HCT116 (cell line): ENCODE measurements at regions not wholly inside any gene's neighbourhood (a gene's known extent, or its start where the extent isn't known, plus 50 kb on each side); places are given as distances from the start of the nearest gene placed in this dataset.
"Not testable (repeated sequence)": the region's sequence is repeated elsewhere in the genome, so short reads cannot be mapped to it uniquely, and the experiment has no call there.

Source experiments
- ATAC-seq: fragments of 200-7000 bp; cut with Tn5 transposase; 2 replicates; pipeline ENCODE4 v1.9.1; 2020; ENCODE audit warnings: mild to moderate bottlenecking, moderate library complexity
- BruUV-seq: library from RNA; stranded (reverse); fragments of 400-500 nt; replicated peaks from 2 replicates; lab custom pipeline; 2021; lab: Mats Ljungman, UMichigan
- CTCF ChIA-PET: fragments of 300-600 bp; sonication (Branson Sonifier 250); formaldehyde crosslinking; loops from one replicate; lab custom pipeline; 2021; ENCODE audit warnings: antibody characterized with exemption; lab: Charles Lee
- POLR2A ChIA-PET: fragments of 300-600, 350-600 bp; sonication (Branson Sonifier 250); formaldehyde crosslinking; loops from one replicate; lab custom pipeline; 2021; ENCODE audit warnings: antibody characterized with exemption; lab: Charles Lee
- RAD21 ChIA-PET, 2 experiments: fragments of 300-600 bp; sonication (Branson Sonifier 250); formaldehyde crosslinking; loops; one replicate each; lab custom pipeline; 2023; ENCODE audit warnings: low total read pairs in 2 of 2; ENCODE audit not compliant: uncharacterized antibody in 2 of 2, unreplicated experiment in 2 of 2, low non-redundant PET in 1 of 2; lab: Charles Lee
- DNase-seq: peaks from one replicate; pipeline ENCODE4 v3.0.0-alpha.2; 2010; ENCODE audit warnings: low read depth, low spot score
- H2AFZ ChIP-seq: fragments of 200-600 bp; shearing (Covaris generic), sonication (generic); 2 replicates; pipeline ENCODE4 v1.6.1; 2017; ENCODE audit warnings: low read depth, mixed run types, mixed read lengths, antibody characterized with exemption, low read length; ENCODE audit not compliant: poor library complexity, severe bottlenecking
- H3K27ac ChIP-seq: 2 replicates; pipeline ENCODE4 v1.5.1; 2012; ENCODE audit warnings: low read depth, low read length
- H3K27me3 ChIP-seq: fragments of 200-600 bp; sonication (generic); 2 replicates; pipeline ENCODE4 v1.6.1; 2016; ENCODE audit warnings: mixed run types, low read length, mixed read lengths; ENCODE audit not compliant: insufficient read depth
- H3K36me3 ChIP-seq, 2 experiments: fragments of 200-500 bp in 1 of 2; fragments of 200-600 bp in 1 of 2; sonication (Bioruptor generic) in 1 of 2; sonication (generic) in 1 of 2; 2 replicates each; pipeline versions ENCODE4 v1.5.1 to v1.6.1; 2014 to 2016; ENCODE audit warnings: low read length in 2 of 2, inconsistent platforms in 1 of 2, mixed read lengths in 1 of 2, mixed run types in 1 of 2; ENCODE audit not compliant: insufficient read depth in 2 of 2, control insufficient read depth in 1 of 2
- H3K4me1 ChIP-seq, 2 experiments: fragments of 200-600 bp in 1 of 2; sonication (generic) in 1 of 2; 2 replicates each; pipeline versions ENCODE4 v1.5.1 to v1.6.1; 2012 to 2017; ENCODE audit warnings: low read length in 2 of 2, inconsistent platforms in 1 of 2, mild to moderate bottlenecking in 1 of 2, mixed read lengths in 1 of 2, mixed run types in 1 of 2, moderate library complexity in 1 of 2; ENCODE audit not compliant: insufficient read depth in 2 of 2, control insufficient read depth in 1 of 2
- H3K4me2 ChIP-seq: fragments of 200-600 bp; sonication (generic); 2 replicates; pipeline ENCODE4 v1.6.1; 2017; ENCODE audit warnings: mixed run types, low read length, mixed read lengths
- H3K4me3 ChIP-seq, 2 experiments: fragments of 200-600 bp in 1 of 2; sonication (generic) in 1 of 2; replicated peaks in 1 of 2; 2 replicates each; pipeline ENCODE4 v1.5.1; 2011 to 2016; ENCODE audit warnings: low read length in 2 of 2, control low read depth in 1 of 2, low read depth in 1 of 2, mild to moderate bottlenecking in 1 of 2, mixed read lengths in 1 of 2, mixed run types in 1 of 2
- H3K79me2 ChIP-seq: fragments of 200-600 bp; sonication (generic); 2 replicates; pipeline ENCODE4 v1.6.1; 2017; ENCODE audit warnings: mild to moderate bottlenecking, mixed run types, low read length, moderate library complexity, mixed read lengths; ENCODE audit not compliant: insufficient read depth
- H3K9ac ChIP-seq: fragments of 200-600 bp; sonication (generic); 2 replicates; pipeline ENCODE4 v1.6.1; 2016; ENCODE audit warnings: low read length, mixed read lengths
- H3K9me2 ChIP-seq: fragments of 200-600 bp; sonication (generic), shearing (Covaris generic); 2 replicates; pipeline ENCODE4 v1.6.1; 2017; ENCODE audit warnings: mixed run types, mild to moderate bottlenecking, moderate library complexity; ENCODE audit not compliant: insufficient read depth
- H3K9me3 ChIP-seq, 2 experiments: fragments of 200-500 bp in 1 of 2; fragments of 200-600 bp in 1 of 2; sonication (Bioruptor generic) in 1 of 2; sonication (generic) in 1 of 2; 2 replicates each; pipeline ENCODE4 v1.6.1; 2014 to 2017; ENCODE audit warnings: low read length in 2 of 2, mixed read lengths in 2 of 2, inconsistent platforms in 1 of 2, low read depth in 1 of 2, mild to moderate bottlenecking in 1 of 2, mixed run types in 1 of 2, moderate library complexity in 1 of 2; ENCODE audit not compliant: control insufficient read depth in 1 of 2, insufficient read depth in 1 of 2
- H4K20me1 ChIP-seq: fragments of 200-600 bp; sonication (generic), shearing (Covaris generic); 2 replicates; pipeline ENCODE4 v1.6.1; 2017; ENCODE audit warnings: mixed run types, mild to moderate bottlenecking, moderate library complexity; ENCODE audit not compliant: insufficient read depth
- CEBPB ChIP-seq: IDR thresholded peaks from 2 replicates; pipeline ENCODE4 v1.6.1; 2012; ENCODE audit warnings: low read depth
- SP1 ChIP-seq: IDR thresholded peaks from 2 replicates; pipeline ENCODE4 v1.6.1; 2012; ENCODE audit warnings: low read depth
- SRF ChIP-seq: IDR thresholded peaks from 2 replicates; pipeline ENCODE4 v1.6.1; 2012; ENCODE audit warnings: low read depth
- TCF7L2 ChIP-seq: IDR thresholded peaks from 2 replicates; pipeline ENCODE4 v1.7.0; 2011; ENCODE audit warnings: borderline replicate concordance, inconsistent platforms; ENCODE audit not compliant: insufficient read depth, insufficient read length; ENCODE audit errors: extremely low read depth
- ZBTB33 ChIP-seq: IDR thresholded peaks from 2 replicates; pipeline ENCODE4 v1.6.1; 2011; ENCODE audit warnings: mild to moderate bottlenecking, low read length, moderate library complexity; ENCODE audit not compliant: insufficient replicate concordance; ENCODE audit errors: extremely low read depth
- ZNF274 ChIP-seq: fragments of 200-500 bp; sonication (Bioruptor generic); IDR thresholded peaks from 2 replicates; pipeline ENCODE4 v1.6.1; 2014; ENCODE audit warnings: mild to moderate bottlenecking, low read depth, low read length, inconsistent platforms
- intact Hi-C: fragments of 100-400 bp; cut with micrococcal nuclease; formaldehyde crosslinking; loops from 2 replicates; pipeline ENCODE4 v1.10.0; 2022

- ChIA-PET POLR2A (no interaction called here), CTCF (interaction anchor here (1.7 kb wide), 1 partner anchor 13 kb away, joined by 10 read pairs; no protein-coding TSS in a partner anchor), RAD21 (no interaction called here)
- Histone ChIP-seq H3K27ac (no peak overlapping the region), H4K20me1 (no peaks in the 10 kb centered on the region), H3K4me2 (no peak overlapping the region), H3K9me2 (no peaks in the 10 kb centered on the region), H3K9ac (no peak overlapping the region), H3K4me1 (no peaks in the 10 kb centered on the region), H3K36me3 (no peaks in the 10 kb centered on the region), H3K4me3 (no peak overlapping the region), H3K79me2 (no peaks in the 10 kb centered on the region), H2AFZ (no peak overlapping the region), H3K27me3 (no peaks in the 10 kb centered on the region), H3K9me3 (no peaks in the 10 kb centered on the region)
- DNase-seq: no peak
- TF ChIP-seq SP1 (no peak), CEBPB (no peak), SRF (no peak), ZNF274 (no peak)
- no TSS peak for BruUV-seq
- ATAC-seq: no peak
- intact Hi-C loops: loop anchor here (10.0 kb wide), 1 partner anchor 258 kb away; no protein-coding TSS in a partner anchor
Observed at GRCh38 chr10:64116707-64117106, 595.5 kb downstream of the REEP3 start.

GRCh38 chr10:64118736-64119135 lies 597.5 kb downstream of the REEP3 start:
- BruUV-seq: no TSS peak
- no peak overlapping the region for H3K4me3 ChIP-seq
- RAD21 ChIA-PET: no interaction called here
- H3K9me2 ChIP-seq: no peaks in the 10 kb centered on the region
- ATAC-seq (no peak), DNase-seq (no peak)
- CTCF ChIA-PET: no interaction called here
- no peak overlapping the region for H3K27ac ChIP-seq
- no peaks in the 10 kb centered on the region for H3K79me2 ChIP-seq
- no peak overlapping the region for H3K9ac ChIP-seq
- peak; percentile 88 for TF ChIP-seq TCF7L2
- no peak for TF ChIP-seq ZBTB33
- H3K4me2 ChIP-seq: no peak overlapping the region
- H2AFZ ChIP-seq: no peak overlapping the region
- no peaks in the 10 kb centered on the region for H3K4me1 ChIP-seq
- H3K36me3 ChIP-seq: no peaks in the 10 kb centered on the region
- intact Hi-C loops: loop anchor here (10.0 kb wide), 1 partner anchor 256 kb away; no protein-coding TSS in a partner anchor
- POLR2A ChIA-PET: no interaction called here
- no peaks in the 10 kb centered on the region for H3K27me3 ChIP-seq
- no peaks in the 10 kb centered on the region for H3K9me3 ChIP-seq
- H4K20me1 ChIP-seq: no peaks in the 10 kb centered on the region

- BruUV-seq, H4K20me1 ChIP-seq, CTCF ChIA-PET, H3K9ac ChIP-seq, H3K4me3 ChIP-seq, H2AFZ ChIP-seq, RAD21 ChIA-PET, H3K79me2 ChIP-seq, H3K4me2 ChIP-seq, H3K27ac ChIP-seq, H3K27me3 ChIP-seq, H3K4me1 ChIP-seq, POLR2A ChIA-PET, H3K36me3 ChIP-seq, intact Hi-C loops, DNase-seq, H3K9me2 ChIP-seq, H3K9me3 ChIP-seq, ATAC-seq: not testable (repeated sequence)
Observed at GRCh38 chr10:64120301-64120980, 599.2 kb downstream of the REEP3 start.
